GM18873 (cell line): ENCODE measurements at regions not wholly inside any gene's neighbourhood (a gene's known extent, or its start where the extent isn't known, plus 50 kb on each side); places are given as distances from the start of the nearest gene placed in this dataset.

ENCODE experiments used
- ATAC-seq: cut with Tn5 transposase; IDR thresholded peaks from one replicate; pipeline ENCODE4 v1.9.1; 2021; ENCODE audit warnings: mild to moderate bottlenecking, moderate library complexity, moderate number of reproducible peaks; ENCODE audit not compliant: unreplicated experiment, low FRiP score

- ATAC-seq = no peak
Measured at GRCh38 chr5:56498759-56499395, 265.7 kb upstream of the ANKRD55 start.

- ATAC-seq = no peak
Measured at GRCh38 chr5:56496581-56497063, 263.5 kb upstream of the ANKRD55 start.

GRCh38 chr5:56494300-56494731 is 261.2 kb upstream of the ANKRD55 start:
- ATAC-seq = no peak

- ATAC-seq = no peak
Measured at GRCh38 chr5:56493766-56494165, 260.6 kb upstream of the ANKRD55 start.

GRCh38 chr5:56493308-56493707 is 260.2 kb upstream of the ANKRD55 start:
- ATAC-seq = no peak

GRCh38 chr5:56492812-56493211 is 259.7 kb upstream of the ANKRD55 start:
- no peak for ATAC-seq

- ATAC-seq = no peak
Measured at GRCh38 chr5:56490971-56491468, 257.9 kb upstream of the ANKRD55 start.

GRCh38 chr5:56489272-56489671 is 256.1 kb upstream of the ANKRD55 start:
- ATAC-seq = no peak

- ATAC-seq = no peak
Measured at GRCh38 chr5:56487528-56488115, 254.5 kb upstream of the ANKRD55 start.

GRCh38 chr5:56482363-56482762 is 249.2 kb upstream of the ANKRD55 start:
- ATAC-seq = no peak

GRCh38 chr5:56481428-56482357 is 248.6 kb upstream of the ANKRD55 start:
- ATAC-seq = no peak

GRCh38 chr5:56480705-56481427 is 247.7 kb upstream of the ANKRD55 start:
- ATAC-seq = no peak

GRCh38 chr5:56480078-56480704 is 247.1 kb upstream of the ANKRD55 start:
- peak; percentile 29 for ATAC-seq

GRCh38 chr5:56479696-56480077 is 246.6 kb upstream of the ANKRD55 start:
- peak; percentile 53 for ATAC-seq

GRCh38 chr5:56479126-56479525 is 246.0 kb upstream of the ANKRD55 start:
- ATAC-seq = no peak

- ATAC-seq = no peak
Measured at GRCh38 chr5:56478062-56478461, 244.9 kb upstream of the ANKRD55 start.

- ATAC-seq = no peak
Measured at GRCh38 chr5:56476487-56476856, 243.3 kb upstream of the ANKRD55 start.

- ATAC-seq = no peak
Measured at GRCh38 chr5:56475689-56476486, 242.8 kb upstream of the ANKRD55 start.

GRCh38 chr5:56471707-56472106 is 238.6 kb upstream of the ANKRD55 start:
- no peak for ATAC-seq
